ENCODE measurements at regions not wholly inside any gene's neighbourhood (a gene's known extent, or its start where the extent isn't known, plus 50 kb on each side); places are given as distances from the start of the nearest gene placed in this dataset.

GRCh38 chr6:139965393-139965792 lies 590.9 kb upstream of the CITED2 start:
- TF ChIP-seq CTCF (IDR thresholded peaks at IDR 0.05) (no peak), POLR2A (IDR thresholded peaks at IDR 0.05) (no peak)
